ENCODE measurements at regions not wholly inside any gene's neighbourhood (a gene's known extent, or its start where the extent isn't known, plus 50 kb on each side); places are given as distances from the start of the nearest gene placed in this dataset.

- DNase-seq (ENCODE audit: low read depth, low spot score) = no peak
- ChIA-PET CTCF (no interaction called here), POLR2A (interaction anchor here (0.7 kb wide), 1 partner anchor 14 kb away, joined by 5 read pairs; no protein-coding TSS in a partner anchor)
- Histone ChIP-seq H3K36me3 (ENCODE audit: control insufficient read depth, insufficient read depth, low read length) (no peaks in the 10 kb centered on the region), H3K27ac (ENCODE audit: low read length) (no peak overlapping the region), H3K4me3 (ENCODE audit: low read depth in 2 of 2, low read length in 2 of 2) (no peak overlapping the region), H3K27me3 (ENCODE audit: control insufficient read depth, insufficient read depth, low read length) (no peaks in the 10 kb centered on the region), H3K4me1 (ENCODE audit: control insufficient read depth, insufficient read depth, low read length) (no peaks in the 10 kb centered on the region; the same call in 1 of the 2 replicates), H3K9me3 (ENCODE audit: control insufficient read depth, insufficient read depth, low read depth, low read length) (no peaks in the 10 kb centered on the region)
- intact Hi-C loops (cut with micrococcal nuclease; ENCODE audit: unreplicated experiment) = no loop called here
- no TSS peak for BruUV-seq (replicated peaks)
- in situ Hi-C loops (cut with HindIII; ENCODE audit: low pct_unique_long_range_greater_than_20kb, low sequenced_read_pairs) = no loop called here
- no peak for ATAC-seq
- TF ChIP-seq TCF7L2 (IDR thresholded peaks at IDR 0.05; ENCODE audit: low read depth, low read length) = no peak
- TF ChIP-seq SIN3A (IDR thresholded peaks at IDR 0.05; ENCODE audit: borderline replicate concordance, insufficient read depth, low read depth, low read length) = no peak
- no peak for TF ChIP-seq POLR2AphosphoS5 (IDR thresholded peaks at IDR 0.05; ENCODE audit: low read depth, low read length)
- TF ChIP-seq CTCF (IDR thresholded peaks at IDR 0.05) = no peak
- no peak for TF ChIP-seq REST (IDR thresholded peaks at IDR 0.05; ENCODE audit: insufficient read depth in 1 of 2, low read depth in 2 of 2, low read length in 1 of 2)
Measured at GRCh38 chr6:144711661-144712060, 426.5 kb downstream of the UTRN start.

- H3K27me3 ChIP-seq (ENCODE audit: control insufficient read depth, insufficient read depth, low read length) = no peaks in the 10 kb centered on the region
- TF ChIP-seq SIN3A (IDR thresholded peaks at IDR 0.05; ENCODE audit: borderline replicate concordance, insufficient read depth, low read depth, low read length) (no peak), TCF7L2 (IDR thresholded peaks at IDR 0.05; ENCODE audit: low read depth, low read length) (no peak), POLR2AphosphoS5 (IDR thresholded peaks at IDR 0.05; ENCODE audit: low read depth, low read length) (no peak), CTCF (IDR thresholded peaks at IDR 0.05) (no peak), REST (IDR thresholded peaks at IDR 0.05; ENCODE audit: insufficient read depth in 1 of 2, low read depth in 2 of 2, low read length in 1 of 2) (no peak)
- ATAC-seq = no peak
- in situ Hi-C loops (cut with HindIII; ENCODE audit: low pct_unique_long_range_greater_than_20kb, low sequenced_read_pairs) (no loop called here), intact Hi-C loops (cut with micrococcal nuclease; ENCODE audit: unreplicated experiment) (no loop called here)
- no peaks in the 10 kb centered on the region for H3K9me3 ChIP-seq (ENCODE audit: control insufficient read depth, insufficient read depth, low read depth, low read length)
- CTCF ChIA-PET = no interaction called here
- H3K36me3 ChIP-seq (ENCODE audit: control insufficient read depth, insufficient read depth, low read length) = no peaks in the 10 kb centered on the region
- H3K4me1 ChIP-seq (ENCODE audit: control insufficient read depth, insufficient read depth, low read length) = no peaks in the 10 kb centered on the region; the same call in 1 of the 2 replicates
- POLR2A ChIA-PET = no interaction called here
- no TSS peak for BruUV-seq (replicated peaks)
- H3K4me3 ChIP-seq (ENCODE audit: low read depth in 2 of 2, low read length in 2 of 2) = no peak overlapping the region
- DNase-seq (ENCODE audit: low read depth, low spot score) = no peak
- H3K27ac ChIP-seq (ENCODE audit: low read length) = no peak overlapping the region
Measured at GRCh38 chr6:144712541-144712940, 427.4 kb downstream of the UTRN start.
